Type B pancreatic cell (in vitro differentiated cells): ENCODE measurements at regions not wholly inside any gene's neighbourhood (a gene's known extent, or its start where the extent isn't known, plus 50 kb on each side); places are given as distances from the start of the nearest gene placed in this dataset.
A peak's percentile ranks its signal among the peaks of the same experiment; 100 is the strongest.

Experiments
- DNase-seq: peaks from one replicate; pipeline ENCODE4 v3.0.0; 2021; ENCODE audit warnings: mixed read lengths; ENCODE audit not compliant: unreplicated experiment; ENCODE audit errors: extremely low spot score
- H3K27ac Mint-ChIP-seq: 2 replicates; pipeline ENCODE4 v1.8.0; 2021; ENCODE audit warnings: mild to moderate bottlenecking, mixed read lengths
- H3K27me3 Mint-ChIP-seq: 2 replicates; pipeline ENCODE4 v1.8.0; 2021; ENCODE audit warnings: mixed read lengths
- H3K36me3 Mint-ChIP-seq: 2 replicates; pipeline ENCODE4 v1.8.0; 2021; ENCODE audit warnings: mixed read lengths
- H3K4me1 Mint-ChIP-seq: one replicate; pipeline ENCODE4 v1.8.0; 2021; ENCODE audit warnings: mixed read lengths; ENCODE audit not compliant: unreplicated experiment
- H3K4me3 Mint-ChIP-seq: 2 replicates; pipeline ENCODE4 v1.8.0; 2021; ENCODE audit warnings: mild to moderate bottlenecking, mixed read lengths
- H3K9me3 Mint-ChIP-seq: 2 replicates; pipeline ENCODE4 v1.8.0; 2021; ENCODE audit warnings: mixed read lengths
- TF ChIP-seq, protein P1 (sequence below): fragments of 200-600 bp; sonication (generic); conservative IDR thresholded peaks from 2 replicates; pipeline ENCODE4 v1.5.0; 2021; ENCODE audit warnings: antibody characterized with exemption, mild to moderate bottlenecking

DNA sequence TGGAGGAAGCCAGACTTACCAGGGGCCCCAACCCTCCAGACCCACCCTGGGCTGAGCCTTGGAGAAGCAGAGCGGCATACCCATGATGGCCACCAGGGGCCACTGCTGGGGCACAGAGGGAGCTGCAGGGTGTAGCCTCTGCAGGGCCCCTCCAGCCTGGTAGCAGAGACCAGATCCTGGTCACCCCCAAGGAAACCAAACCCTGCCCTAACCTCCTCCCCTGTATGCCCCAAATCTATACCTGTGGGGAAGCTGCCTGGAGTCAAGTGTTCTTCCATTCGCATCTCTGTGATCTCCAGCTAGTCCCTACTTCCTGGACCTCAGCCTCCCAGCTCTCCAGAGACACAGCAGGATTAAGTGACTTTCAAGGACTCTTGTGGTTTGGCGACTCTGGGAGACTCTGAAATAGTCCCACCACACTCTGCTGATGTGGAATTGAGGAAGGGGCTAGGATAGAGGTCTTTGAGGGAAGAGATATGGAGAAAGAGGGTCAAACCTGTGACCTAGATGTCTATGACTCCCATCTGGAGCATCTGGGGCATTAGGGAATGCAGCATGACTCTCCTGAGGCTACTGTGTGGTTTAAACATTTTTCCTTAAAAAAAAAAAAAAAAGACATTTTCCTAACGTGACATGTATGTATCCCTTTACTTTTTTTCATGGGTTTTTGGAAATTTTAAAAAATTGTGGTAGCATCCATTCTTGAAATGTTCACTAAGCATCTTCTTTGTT is 119.2 kb upstream of the IPO9 start:
- Mint-ChIP-seq H3K27me3 (no peaks in the 10 kb centered on the region), H3K27ac (no peak overlapping the region), H3K36me3 (peaks cover 4% of the 10 kb centered on the region), H3K4me3 (no peak overlapping the region), H3K4me1 (peaks cover 36% of the 10 kb centered on the region), H3K9me3 (no peaks in the 10 kb centered on the region)
- no peak for DNase-seq
- TF ChIP-seq, protein P1, sequence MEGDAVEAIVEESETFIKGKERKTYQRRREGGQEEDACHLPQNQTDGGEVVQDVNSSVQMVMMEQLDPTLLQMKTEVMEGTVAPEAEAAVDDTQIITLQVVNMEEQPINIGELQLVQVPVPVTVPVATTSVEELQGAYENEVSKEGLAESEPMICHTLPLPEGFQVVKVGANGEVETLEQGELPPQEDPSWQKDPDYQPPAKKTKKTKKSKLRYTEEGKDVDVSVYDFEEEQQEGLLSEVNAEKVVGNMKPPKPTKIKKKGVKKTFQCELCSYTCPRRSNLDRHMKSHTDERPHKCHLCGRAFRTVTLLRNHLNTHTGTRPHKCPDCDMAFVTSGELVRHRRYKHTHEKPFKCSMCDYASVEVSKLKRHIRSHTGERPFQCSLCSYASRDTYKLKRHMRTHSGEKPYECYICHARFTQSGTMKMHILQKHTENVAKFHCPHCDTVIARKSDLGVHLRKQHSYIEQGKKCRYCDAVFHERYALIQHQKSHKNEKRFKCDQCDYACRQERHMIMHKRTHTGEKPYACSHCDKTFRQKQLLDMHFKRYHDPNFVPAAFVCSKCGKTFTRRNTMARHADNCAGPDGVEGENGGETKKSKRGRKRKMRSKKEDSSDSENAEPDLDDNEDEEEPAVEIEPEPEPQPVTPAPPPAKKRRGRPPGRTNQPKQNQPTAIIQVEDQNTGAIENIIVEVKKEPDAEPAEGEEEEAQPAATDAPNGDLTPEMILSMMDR: peak; percentile 94

DNA sequence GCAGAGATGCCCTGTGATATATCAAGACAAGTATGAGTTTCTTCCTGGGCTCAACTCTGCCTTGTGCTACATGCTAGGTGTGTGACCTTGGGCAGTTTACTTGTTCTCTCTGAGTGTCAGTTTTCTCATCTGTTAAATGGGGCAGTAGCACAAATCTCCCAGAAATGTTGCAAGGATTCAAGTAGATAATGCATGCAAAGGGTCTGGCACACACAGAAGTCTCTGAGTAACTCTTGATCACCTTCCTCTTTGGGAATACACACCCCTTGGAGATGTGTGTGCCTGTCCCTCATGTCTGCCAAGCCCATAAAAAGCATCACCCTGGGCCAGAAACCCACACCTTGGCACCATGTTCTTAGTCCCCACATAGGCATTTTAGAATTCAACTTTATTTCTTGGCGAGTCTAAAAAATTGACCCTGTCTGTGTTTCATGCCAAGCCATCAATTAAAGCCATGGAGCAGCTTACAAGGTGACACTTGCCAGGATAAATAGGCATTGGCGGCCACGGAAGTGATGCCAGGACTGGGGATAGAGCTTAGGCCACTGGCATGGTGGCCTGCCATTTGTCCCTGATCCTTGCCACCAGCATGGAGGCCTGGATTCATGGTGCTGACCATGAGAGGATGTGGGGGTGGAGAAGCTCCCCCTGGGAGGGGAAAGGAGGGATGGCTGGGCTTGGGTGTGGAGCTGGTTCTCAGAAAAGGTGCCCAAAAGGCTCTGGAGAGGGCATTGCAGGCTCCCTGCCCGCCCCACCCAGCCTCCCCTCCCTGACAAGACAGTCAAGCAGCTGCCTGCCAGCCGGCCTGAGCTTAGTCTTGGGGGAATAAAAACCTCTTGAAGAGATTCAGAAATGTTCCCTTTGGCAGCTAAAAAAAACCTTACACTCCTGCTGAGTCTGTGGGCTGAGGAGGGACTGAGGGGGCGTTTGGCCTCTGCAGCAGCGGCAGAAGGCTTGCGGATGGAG is 118.0 kb upstream of the IPO9 start:
- Mint-ChIP-seq H3K4me3 (no peak overlapping the region), H3K27me3 (no peaks in the 10 kb centered on the region), H3K36me3 (peaks cover 4% of the 10 kb centered on the region), H3K4me1 (peaks cover 29% of the 10 kb centered on the region), H3K9me3 (no peaks in the 10 kb centered on the region), H3K27ac (no peak overlapping the region)
- TF ChIP-seq, protein P1: no peak
- DNase-seq: no peak

GRCh38 chr1:201711811-201712210 is 117.1 kb upstream of the IPO9 start:
- TF ChIP-seq, protein P1: no peak
- H3K36me3 Mint-ChIP-seq: peaks cover 4% of the 10 kb centered on the region
- peaks cover 28% of the 10 kb centered on the region for H3K4me1 Mint-ChIP-seq

GRCh38 chr1:201712387-201713085 is 116.4 kb upstream of the IPO9 start:
- no peak for DNase-seq
- H3K4me3 Mint-ChIP-seq: no peak overlapping the region
- H3K27me3 Mint-ChIP-seq: no peaks in the 10 kb centered on the region
- H3K9me3 Mint-ChIP-seq: no peaks in the 10 kb centered on the region
- TF ChIP-seq, protein P1: no peak
- H3K4me1 Mint-ChIP-seq: peaks cover 26% of the 10 kb centered on the region
- no peak overlapping the region for H3K27ac Mint-ChIP-seq
- peaks cover 5% of the 10 kb centered on the region for H3K36me3 Mint-ChIP-seq

More at GRCh38 chr1:201711811-201712210, 117.1 kb upstream of the IPO9 start:
- Mint-ChIP-seq H3K27me3 (no peaks in the 10 kb centered on the region), H3K9me3 (no peaks in the 10 kb centered on the region), H3K27ac (no peak overlapping the region), H3K4me3 (no peak overlapping the region)
- DNase-seq: no peak

DNA sequence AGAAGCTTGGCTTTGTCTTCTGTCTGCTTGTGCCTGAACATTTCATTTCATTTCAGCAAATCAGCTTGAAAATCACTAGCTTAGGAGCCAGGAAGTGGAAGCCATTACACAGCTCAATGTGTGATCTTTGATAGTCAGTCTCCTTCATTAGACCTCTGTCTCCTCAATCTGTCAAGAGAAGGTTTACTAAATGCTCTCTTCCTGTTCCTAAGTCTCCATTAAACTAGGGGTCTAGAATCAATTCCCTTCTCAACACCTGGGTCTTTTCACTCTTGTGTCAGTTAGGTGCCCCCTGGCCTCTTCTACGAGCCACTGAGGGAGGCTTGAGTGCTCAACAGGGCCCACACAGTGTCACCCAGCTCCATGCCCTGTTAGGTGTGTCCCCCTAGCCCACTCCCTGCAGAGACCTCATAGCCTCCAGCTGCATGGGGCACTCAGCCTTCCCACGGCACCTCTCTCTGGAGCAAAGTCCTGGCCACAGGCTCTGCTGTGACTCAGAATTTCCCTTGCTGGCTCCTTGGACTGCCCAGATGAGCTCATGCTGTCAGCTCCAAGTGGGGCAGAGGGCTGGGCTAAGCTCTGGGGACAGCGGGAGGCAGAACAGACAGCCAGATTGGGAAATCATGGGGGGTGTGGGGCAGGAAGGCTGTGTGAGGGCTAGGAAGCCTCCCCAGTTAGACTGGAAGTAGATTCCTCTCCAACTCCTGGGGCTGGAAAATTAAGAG is 115.7 kb upstream of the IPO9 start:
- H3K4me1 Mint-ChIP-seq: peaks cover 21% of the 10 kb centered on the region
- no peak for DNase-seq
- H3K27me3 Mint-ChIP-seq: no peaks in the 10 kb centered on the region
- H3K27ac Mint-ChIP-seq: peak overlapping the region; percentile 52
- H3K9me3 Mint-ChIP-seq: no peaks in the 10 kb centered on the region
- no peak overlapping the region for H3K4me3 Mint-ChIP-seq
- TF ChIP-seq, protein P1: no peak
- peaks cover 11% of the 10 kb centered on the region for H3K36me3 Mint-ChIP-seq
